WTC11 (cell line): ENCODE measurements at regions not wholly inside any gene's neighbourhood (a gene's known extent, or its start where the extent isn't known, plus 50 kb on each side); places are given as distances from the start of the nearest gene placed in this dataset.

Experiments
- ATAC-seq: fragments of 200-7000 bp; cut with Tn5 transposase; 2 replicates; pipeline ENCODE4 v1.10.0; 2021; ENCODE audit warnings: mild to moderate bottlenecking, moderate library complexity
- CTCF ChIA-PET: fragments of 300-600 bp; sonication (Branson Sonifier 250); formaldehyde crosslinking; loops from one replicate; lab custom pipeline; 2021; ENCODE audit warnings: antibody characterized with exemption; lab: Charles Lee
- POLR2A ChIA-PET: fragments of 350-600 bp; sonication (Branson Sonifier 250); formaldehyde crosslinking; loops from one replicate; lab custom pipeline; 2021; ENCODE audit warnings: antibody characterized with exemption; lab: Charles Lee
- DNase-seq: peaks from one replicate; pipeline ENCODE4 v3.0.0; 2021; ENCODE audit warnings: low spot score
- H3K27ac Mint-ChIP-seq: 2 replicates; pipeline ENCODE4 v1.8.0; 2021; ENCODE audit warnings: mixed read lengths
- H3K27me3 Mint-ChIP-seq: 2 replicates; pipeline ENCODE4 v1.8.0; 2021; ENCODE audit warnings: low read depth, mild to moderate bottlenecking, moderate library complexity, mixed read lengths
- H3K36me3 Mint-ChIP-seq: 2 replicates; pipeline ENCODE4 v1.8.0; 2021; ENCODE audit warnings: mixed read lengths
- H3K4me1 Mint-ChIP-seq: 2 replicates; pipeline ENCODE4 v1.8.0; 2022; ENCODE audit warnings: mixed read lengths
- H3K4me3 Mint-ChIP-seq: 2 replicates; pipeline ENCODE4 v1.8.0; 2021; ENCODE audit warnings: mild to moderate bottlenecking, moderate library complexity, mixed read lengths
- H3K9me3 Mint-ChIP-seq: 2 replicates; pipeline ENCODE4 v1.8.0; 2021; ENCODE audit warnings: mixed read lengths
- CREB1 ChIP-seq: sonication (generic); formaldehyde crosslinking; IDR thresholded peaks from 2 replicates; pipeline ENCODE4 v1.8.0; 2023; ENCODE audit warnings: mild to moderate bottlenecking, missing genetic modification reagents
- EMX1 ChIP-seq: fragments of 250-450 bp; sonication (Bioruptor Pico); IDR thresholded peaks from 2 replicates; pipeline ENCODE4 v1.8.0; 2021; ENCODE audit warnings: mild to moderate bottlenecking
- ESRRA ChIP-seq: sonication (generic); formaldehyde crosslinking; IDR thresholded peaks from 2 replicates; pipeline ENCODE4 v1.8.1; 2022; ENCODE audit warnings: mild to moderate bottlenecking, missing genetic modification reagents, borderline replicate concordance
- KAT7 ChIP-seq: sonication (generic); formaldehyde crosslinking; IDR thresholded peaks from 2 replicates; pipeline ENCODE4 v1.8.1; 2023; ENCODE audit warnings: missing genetic modification reagents, mild to moderate bottlenecking, borderline replicate concordance
- NFATC4 ChIP-seq: fragments of 250-450 bp; sonication (Bioruptor Pico); IDR thresholded peaks from 2 replicates; pipeline ENCODE4 v1.9.0; 2021; ENCODE audit warnings: mild to moderate bottlenecking
- ZBTB21 ChIP-seq: sonication (generic); formaldehyde crosslinking; IDR thresholded peaks from 2 replicates; pipeline ENCODE4 v1.8.1; 2023; ENCODE audit warnings: mild to moderate bottlenecking, missing genetic modification reagents, borderline replicate concordance
- TF ChIP-seq, protein P1 (sequence below): sonication (generic); formaldehyde crosslinking; conservative IDR thresholded peaks from 2 replicates; pipeline ENCODE4 v1.8.1; 2023; ENCODE audit warnings: mild to moderate bottlenecking, low read depth, missing genetic modification reagents, moderate library complexity
- TF ChIP-seq, protein P2 (sequence below): sonication (generic); formaldehyde crosslinking; IDR thresholded peaks from 2 replicates; pipeline ENCODE4 v1.8.0; 2023; ENCODE audit warnings: missing genetic modification reagents
- TF ChIP-seq, protein P3 (sequence below): fragments of 250-450 bp; sonication (Bioruptor Pico); conservative IDR thresholded peaks from 2 replicates; pipeline ENCODE4 v1.9.0; 2021; ENCODE audit warnings: mild to moderate bottlenecking
- TF ChIP-seq, protein P4 (sequence below): sonication (generic); formaldehyde crosslinking; IDR thresholded peaks from 2 replicates; pipeline ENCODE4 v1.8.0; 2022; ENCODE audit warnings: missing genetic modification reagents
- TF ChIP-seq, protein P5 (sequence below): sonication (generic); formaldehyde crosslinking; IDR thresholded peaks from 2 replicates; pipeline ENCODE4 v1.8.0; 2023; ENCODE audit warnings: mild to moderate bottlenecking, missing genetic modification reagents
- TF ChIP-seq, protein P6 (sequence below): sonication (generic); formaldehyde crosslinking; IDR thresholded peaks from 2 replicates; pipeline ENCODE4 v1.8.0; 2022; ENCODE audit warnings: mild to moderate bottlenecking, missing genetic modification reagents
- TF ChIP-seq, protein P7 (sequence below): sonication (generic); formaldehyde crosslinking; IDR thresholded peaks from 2 replicates; pipeline ENCODE4 v1.8.1; 2023; ENCODE audit warnings: mild to moderate bottlenecking, moderate library complexity, missing genetic modification reagents

DNA sequence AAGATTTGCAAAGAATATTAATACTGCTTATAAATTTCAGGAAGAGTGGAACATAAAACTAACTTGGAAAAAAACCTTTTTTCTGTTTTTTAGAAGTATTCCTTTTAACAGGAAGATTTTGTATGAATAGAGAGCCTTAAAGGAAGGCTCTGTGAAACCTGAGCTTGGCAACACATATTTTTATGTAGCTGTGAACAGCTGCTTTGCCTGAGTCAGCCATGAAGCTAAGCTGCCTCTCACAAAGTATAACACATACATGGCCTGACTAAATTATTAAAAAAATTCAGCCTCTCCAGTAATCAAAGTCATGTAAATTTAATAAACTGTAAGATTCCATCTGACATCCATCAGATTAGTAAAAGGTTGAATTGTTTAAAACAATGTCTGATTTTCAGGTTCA lies 547.5 kb downstream of the ELAVL2 start (continued):
- TF ChIP-seq, protein P1, sequence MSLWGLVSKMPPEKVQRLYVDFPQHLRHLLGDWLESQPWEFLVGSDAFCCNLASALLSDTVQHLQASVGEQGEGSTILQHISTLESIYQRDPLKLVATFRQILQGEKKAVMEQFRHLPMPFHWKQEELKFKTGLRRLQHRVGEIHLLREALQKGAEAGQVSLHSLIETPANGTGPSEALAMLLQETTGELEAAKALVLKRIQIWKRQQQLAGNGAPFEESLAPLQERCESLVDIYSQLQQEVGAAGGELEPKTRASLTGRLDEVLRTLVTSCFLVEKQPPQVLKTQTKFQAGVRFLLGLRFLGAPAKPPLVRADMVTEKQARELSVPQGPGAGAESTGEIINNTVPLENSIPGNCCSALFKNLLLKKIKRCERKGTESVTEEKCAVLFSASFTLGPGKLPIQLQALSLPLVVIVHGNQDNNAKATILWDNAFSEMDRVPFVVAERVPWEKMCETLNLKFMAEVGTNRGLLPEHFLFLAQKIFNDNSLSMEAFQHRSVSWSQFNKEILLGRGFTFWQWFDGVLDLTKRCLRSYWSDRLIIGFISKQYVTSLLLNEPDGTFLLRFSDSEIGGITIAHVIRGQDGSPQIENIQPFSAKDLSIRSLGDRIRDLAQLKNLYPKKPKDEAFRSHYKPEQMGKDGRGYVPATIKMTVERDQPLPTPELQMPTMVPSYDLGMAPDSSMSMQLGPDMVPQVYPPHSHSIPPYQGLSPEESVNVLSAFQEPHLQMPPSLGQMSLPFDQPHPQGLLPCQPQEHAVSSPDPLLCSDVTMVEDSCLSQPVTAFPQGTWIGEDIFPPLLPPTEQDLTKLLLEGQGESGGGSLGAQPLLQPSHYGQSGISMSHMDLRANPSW (CRISPR knock-in tag): no peak
- TF ChIP-seq, protein P2, sequence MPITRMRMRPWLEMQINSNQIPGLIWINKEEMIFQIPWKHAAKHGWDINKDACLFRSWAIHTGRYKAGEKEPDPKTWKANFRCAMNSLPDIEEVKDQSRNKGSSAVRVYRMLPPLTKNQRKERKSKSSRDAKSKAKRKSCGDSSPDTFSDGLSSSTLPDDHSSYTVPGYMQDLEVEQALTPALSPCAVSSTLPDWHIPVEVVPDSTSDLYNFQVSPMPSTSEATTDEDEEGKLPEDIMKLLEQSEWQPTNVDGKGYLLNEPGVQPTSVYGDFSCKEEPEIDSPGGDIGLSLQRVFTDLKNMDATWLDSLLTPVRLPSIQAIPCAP (CRISPR knock-in tag): no peak
- TF ChIP-seq, all 79 proteins: peak for 0

DNA sequence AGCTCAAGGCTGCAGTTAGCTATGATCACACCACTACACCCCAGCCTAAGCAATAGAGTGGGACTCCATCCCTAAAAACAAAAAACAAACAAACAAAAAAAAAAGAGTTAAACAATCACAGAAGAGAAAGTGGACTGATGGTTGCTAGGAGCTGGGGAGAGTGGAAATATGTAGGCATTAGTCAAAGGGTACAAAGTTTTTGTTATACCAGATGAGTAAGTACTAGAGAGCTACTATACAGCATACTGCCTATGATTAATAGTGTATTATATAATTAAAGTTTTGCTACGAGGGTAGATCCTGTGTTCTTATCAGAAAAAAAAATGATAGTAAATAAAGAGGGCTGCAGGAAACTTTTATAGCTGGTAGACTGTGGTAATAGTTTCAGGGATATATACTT lies 538.6 kb downstream of the ELAVL2 start:
- Mint-ChIP-seq H3K4me1 (peaks cover 6% of the 10 kb centered on the region), H3K27me3 (no peaks in the 10 kb centered on the region; the same call in 1 of the 2 replicates), H3K36me3 (no peaks in the 10 kb centered on the region), H3K4me3 (no peak overlapping the region), H3K9me3 (no peaks in the 10 kb centered on the region), H3K27ac (no peak overlapping the region)
- POLR2A ChIA-PET: no interaction called here
- TF ChIP-seq, protein P3, sequence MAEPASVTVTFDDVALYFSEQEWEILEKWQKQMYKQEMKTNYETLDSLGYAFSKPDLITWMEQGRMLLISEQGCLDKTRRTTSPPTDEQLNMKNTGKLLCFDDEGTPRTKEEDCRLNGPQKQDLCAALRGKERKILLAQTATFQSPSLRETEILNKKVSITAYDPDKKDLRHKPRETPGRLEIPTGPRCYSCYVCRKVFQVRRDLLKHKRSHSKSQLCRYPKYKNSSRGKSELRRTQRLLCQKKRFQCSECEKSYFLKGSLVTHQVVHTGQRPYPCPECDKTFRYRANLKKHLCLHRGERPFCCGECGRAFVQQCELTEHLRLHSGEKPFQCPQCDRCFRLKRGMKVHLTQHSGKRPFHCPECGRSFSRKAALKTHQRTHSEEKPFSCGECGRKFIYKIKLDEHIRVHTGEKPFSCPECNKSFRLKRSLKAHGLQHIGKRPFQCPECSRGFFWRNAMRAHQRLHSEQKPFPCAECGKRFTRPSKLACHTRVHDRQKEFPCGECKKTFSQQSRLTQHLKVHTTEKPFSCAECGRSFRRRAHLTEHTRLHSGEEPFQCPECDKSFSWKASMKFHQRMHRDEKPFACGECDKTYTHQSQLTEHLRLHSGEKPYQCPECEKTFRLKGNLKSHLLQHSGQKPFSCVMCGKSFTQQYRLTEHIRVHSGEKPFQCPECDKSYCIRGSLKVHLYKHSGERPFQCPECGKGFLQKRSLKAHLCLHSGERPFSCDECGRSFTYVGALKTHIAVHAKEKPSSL: no peak
- TF ChIP-seq, protein P2 (CRISPR knock-in tag): no peak
- no peak for TF ChIP-seq NFATC4 (CRISPR knock-in tag)
- CTCF ChIA-PET: no interaction called here
- DNase-seq (no peak), ATAC-seq (no peak)

DNA sequence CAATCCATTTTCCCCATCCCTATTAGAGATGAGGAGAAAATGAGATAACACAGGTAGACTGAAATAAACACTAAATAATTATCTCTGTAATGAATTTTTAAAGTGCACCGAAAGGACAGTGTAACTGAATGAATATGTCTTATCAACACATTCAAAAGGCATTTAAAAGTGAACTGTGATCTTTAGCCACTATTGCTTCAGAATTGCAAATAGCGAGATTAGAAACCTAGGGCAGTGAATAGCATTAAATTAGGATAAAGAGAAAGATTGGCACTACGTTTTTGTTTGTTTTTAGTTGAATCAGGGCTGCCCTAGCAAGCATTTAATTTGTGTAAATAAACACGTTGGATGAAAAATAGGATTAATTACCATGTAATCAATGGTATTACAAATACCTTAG lies 537.5 kb downstream of the ELAVL2 start:
- CTCF ChIA-PET: no interaction called here
- peaks cover 6% of the 10 kb centered on the region for H3K4me1 Mint-ChIP-seq

More for the DNA sequence above, 537.5 kb downstream of the ELAVL2 start:
- TF ChIP-seq CREB1 (CRISPR knock-in tag): no peak
- TF ChIP-seq ESRRA: no peak
- TF ChIP-seq, protein P4, sequence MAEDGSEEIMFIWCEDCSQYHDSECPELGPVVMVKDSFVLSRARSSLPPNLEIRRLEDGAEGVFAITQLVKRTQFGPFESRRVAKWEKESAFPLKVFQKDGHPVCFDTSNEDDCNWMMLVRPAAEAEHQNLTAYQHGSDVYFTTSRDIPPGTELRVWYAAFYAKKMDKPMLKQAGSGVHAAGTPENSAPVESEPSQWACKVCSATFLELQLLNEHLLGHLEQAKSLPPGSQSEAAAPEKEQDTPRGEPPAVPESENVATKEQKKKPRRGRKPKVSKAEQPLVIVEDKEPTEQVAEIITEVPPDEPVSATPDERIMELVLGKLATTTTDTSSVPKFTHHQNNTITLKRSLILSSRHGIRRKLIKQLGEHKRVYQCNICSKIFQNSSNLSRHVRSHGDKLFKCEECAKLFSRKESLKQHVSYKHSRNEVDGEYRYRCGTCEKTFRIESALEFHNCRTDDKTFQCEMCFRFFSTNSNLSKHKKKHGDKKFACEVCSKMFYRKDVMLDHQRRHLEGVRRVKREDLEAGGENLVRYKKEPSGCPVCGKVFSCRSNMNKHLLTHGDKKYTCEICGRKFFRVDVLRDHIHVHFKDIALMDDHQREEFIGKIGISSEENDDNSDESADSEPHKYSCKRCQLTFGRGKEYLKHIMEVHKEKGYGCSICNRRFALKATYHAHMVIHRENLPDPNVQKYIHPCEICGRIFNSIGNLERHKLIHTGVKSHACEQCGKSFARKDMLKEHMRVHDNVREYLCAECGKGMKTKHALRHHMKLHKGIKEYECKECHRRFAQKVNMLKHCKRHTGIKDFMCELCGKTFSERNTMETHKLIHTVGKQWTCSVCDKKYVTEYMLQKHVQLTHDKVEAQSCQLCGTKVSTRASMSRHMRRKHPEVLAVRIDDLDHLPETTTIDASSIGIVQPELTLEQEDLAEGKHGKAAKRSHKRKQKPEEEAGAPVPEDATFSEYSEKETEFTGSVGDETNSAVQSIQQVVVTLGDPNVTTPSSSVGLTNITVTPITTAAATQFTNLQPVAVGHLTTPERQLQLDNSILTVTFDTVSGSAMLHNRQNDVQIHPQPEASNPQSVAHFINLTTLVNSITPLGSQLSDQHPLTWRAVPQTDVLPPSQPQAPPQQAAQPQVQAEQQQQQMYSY (CRISPR knock-in tag): no peak
- no peak for TF ChIP-seq EMX1 (CRISPR knock-in tag)
- no peak for TF ChIP-seq KAT7 (CRISPR knock-in tag)
- no peak for TF ChIP-seq ZBTB21 (CRISPR knock-in tag)
- TF ChIP-seq, protein P5, sequence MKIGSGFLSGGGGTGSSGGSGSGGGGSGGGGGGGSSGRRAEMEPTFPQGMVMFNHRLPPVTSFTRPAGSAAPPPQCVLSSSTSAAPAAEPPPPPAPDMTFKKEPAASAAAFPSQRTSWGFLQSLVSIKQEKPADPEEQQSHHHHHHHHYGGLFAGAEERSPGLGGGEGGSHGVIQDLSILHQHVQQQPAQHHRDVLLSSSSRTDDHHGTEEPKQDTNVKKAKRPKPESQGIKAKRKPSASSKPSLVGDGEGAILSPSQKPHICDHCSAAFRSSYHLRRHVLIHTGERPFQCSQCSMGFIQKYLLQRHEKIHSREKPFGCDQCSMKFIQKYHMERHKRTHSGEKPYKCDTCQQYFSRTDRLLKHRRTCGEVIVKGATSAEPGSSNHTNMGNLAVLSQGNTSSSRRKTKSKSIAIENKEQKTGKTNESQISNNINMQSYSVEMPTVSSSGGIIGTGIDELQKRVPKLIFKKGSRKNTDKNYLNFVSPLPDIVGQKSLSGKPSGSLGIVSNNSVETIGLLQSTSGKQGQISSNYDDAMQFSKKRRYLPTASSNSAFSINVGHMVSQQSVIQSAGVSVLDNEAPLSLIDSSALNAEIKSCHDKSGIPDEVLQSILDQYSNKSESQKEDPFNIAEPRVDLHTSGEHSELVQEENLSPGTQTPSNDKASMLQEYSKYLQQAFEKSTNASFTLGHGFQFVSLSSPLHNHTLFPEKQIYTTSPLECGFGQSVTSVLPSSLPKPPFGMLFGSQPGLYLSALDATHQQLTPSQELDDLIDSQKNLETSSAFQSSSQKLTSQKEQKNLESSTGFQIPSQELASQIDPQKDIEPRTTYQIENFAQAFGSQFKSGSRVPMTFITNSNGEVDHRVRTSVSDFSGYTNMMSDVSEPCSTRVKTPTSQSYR (CRISPR knock-in tag): no peak
- TF ChIP-seq, protein P6, sequence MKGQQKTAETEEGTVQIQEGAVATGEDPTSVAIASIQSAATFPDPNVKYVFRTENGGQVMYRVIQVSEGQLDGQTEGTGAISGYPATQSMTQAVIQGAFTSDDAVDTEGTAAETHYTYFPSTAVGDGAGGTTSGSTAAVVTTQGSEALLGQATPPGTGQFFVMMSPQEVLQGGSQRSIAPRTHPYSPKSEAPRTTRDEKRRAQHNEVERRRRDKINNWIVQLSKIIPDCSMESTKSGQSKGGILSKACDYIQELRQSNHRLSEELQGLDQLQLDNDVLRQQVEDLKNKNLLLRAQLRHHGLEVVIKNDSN: no peak
- TF ChIP-seq, protein P7, sequence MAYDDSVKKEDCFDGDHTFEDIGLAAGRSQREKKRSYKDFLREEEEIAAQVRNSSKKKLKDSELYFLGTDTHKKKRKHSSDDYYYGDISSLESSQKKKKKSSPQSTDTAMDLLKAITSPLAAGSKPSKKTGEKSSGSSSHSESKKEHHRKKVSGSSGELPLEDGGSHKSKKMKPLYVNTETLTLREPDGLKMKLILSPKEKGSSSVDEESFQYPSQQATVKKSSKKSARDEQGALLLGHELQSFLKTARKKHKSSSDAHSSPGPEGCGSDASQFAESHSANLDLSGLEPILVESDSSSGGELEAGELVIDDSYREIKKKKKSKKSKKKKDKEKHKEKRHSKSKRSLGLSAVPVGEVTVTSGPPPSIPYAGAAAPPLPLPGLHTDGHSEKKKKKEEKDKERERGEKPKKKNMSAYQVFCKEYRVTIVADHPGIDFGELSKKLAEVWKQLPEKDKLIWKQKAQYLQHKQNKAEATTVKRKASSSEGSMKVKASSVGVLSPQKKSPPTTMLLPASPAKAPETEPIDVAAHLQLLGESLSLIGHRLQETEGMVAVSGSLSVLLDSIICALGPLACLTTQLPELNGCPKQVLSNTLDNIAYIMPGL (CRISPR knock-in tag): no peak
- Mint-ChIP-seq H3K9me3 (no peaks in the 10 kb centered on the region), H3K27me3 (no peaks in the 10 kb centered on the region; the same call in 1 of the 2 replicates), H3K4me3 (no peak overlapping the region), H3K36me3 (no peaks in the 10 kb centered on the region), H3K27ac (no peak overlapping the region)
- DNase-seq (no peak), ATAC-seq (no peak)
- POLR2A ChIA-PET: no interaction called here
